NB4 (cell line): ENCODE measurements at regions not wholly inside any gene's neighbourhood (a gene's known extent, or its start where the extent isn't known, plus 50 kb on each side); places are given as distances from the start of the nearest gene placed in this dataset.

ENCODE experiments used
- CTCF ChIP-seq: IDR thresholded peaks from one replicate; pipeline ENCODE4 v1.5.1; 2012; ENCODE audit warnings: low read depth, low read length
- MAX ChIP-seq: IDR thresholded peaks from 2 replicates; pipeline ENCODE4 v1.6.1; 2011; ENCODE audit warnings: low read depth, low read length
- MYC ChIP-seq: IDR thresholded peaks from 2 replicates; pipeline ENCODE4 v1.6.1; 2011; ENCODE audit warnings: low read depth, low read length
- POLR2A ChIP-seq: IDR thresholded peaks from 2 replicates; pipeline ENCODE4 v1.6.1; 2011; ENCODE audit warnings: mild to moderate bottlenecking; ENCODE audit not compliant: insufficient read length; ENCODE audit errors: extremely low read depth

- TF ChIP-seq CTCF (no peak), MAX (no peak), POLR2A (no peak), MYC (no peak)
Measured at GRCh38 chr5:112549605-112550166, 130.6 kb upstream of the EPB41L4A start.
